ENCODE measurements at regions not wholly inside any gene's neighbourhood (a gene's known extent, or its start where the extent isn't known, plus 50 kb on each side); places are given as distances from the start of the nearest gene placed in this dataset.

DNA sequence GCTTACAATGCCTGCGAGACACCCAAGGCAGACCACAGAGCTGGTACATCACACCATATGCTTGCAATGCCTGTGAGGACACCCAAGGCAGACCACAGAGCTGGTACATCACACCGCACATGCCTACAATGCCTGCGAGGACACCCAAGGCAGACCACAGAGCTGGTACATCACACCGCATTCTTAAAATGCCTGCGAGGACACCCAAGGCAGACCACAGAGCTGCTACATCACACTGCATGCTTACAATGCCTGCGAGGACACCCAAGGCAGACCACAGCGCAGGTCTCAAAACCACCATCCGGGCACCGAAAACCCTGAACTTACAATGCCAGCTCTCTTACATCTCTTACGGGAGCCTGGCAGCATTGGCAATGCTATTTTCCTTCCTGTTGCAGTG lies 799.6 kb downstream of the GALR1 start:
- no peak for DNase-seq

DNA sequence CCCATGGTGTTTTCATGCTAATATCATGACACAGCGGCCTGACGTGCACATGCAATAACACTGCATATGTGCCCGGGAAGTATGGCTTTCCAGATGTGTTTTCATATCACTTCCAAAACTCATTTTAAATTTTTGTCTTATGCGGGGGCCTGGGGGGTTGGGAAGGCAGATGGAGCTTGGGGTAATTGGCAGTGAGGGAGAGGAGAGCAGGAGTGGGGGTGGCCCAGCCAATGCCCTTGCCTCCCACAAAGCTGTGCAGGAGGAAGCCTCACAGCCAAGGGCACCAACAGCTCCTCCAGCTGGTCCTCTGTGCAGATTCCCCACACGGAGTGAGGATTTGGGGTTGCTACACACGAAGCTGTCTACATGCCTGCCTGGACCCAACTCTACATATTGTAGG lies 805.2 kb downstream of the GALR1 start:
- no peak for DNase-seq

DNA sequence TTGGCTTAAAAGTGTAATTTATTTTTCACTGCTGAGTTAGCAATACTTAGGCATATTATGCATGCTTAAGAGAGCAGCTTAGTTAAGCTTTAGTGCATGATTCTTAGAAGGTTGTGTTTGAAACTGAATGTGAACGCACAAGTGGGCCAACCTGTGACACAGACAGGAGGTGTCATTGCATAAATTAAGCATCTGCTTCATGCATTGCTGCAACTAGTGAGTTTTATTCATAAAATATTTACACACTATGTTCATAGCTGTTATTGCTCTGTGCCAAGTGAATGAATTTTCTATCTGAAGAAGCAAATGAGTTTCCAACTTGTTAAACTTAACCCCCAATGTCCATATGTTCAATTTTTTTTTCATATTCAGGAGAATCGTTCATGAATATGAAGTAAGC lies 806.4 kb downstream of the GALR1 start:
- DNase-seq = no peak

DNA sequence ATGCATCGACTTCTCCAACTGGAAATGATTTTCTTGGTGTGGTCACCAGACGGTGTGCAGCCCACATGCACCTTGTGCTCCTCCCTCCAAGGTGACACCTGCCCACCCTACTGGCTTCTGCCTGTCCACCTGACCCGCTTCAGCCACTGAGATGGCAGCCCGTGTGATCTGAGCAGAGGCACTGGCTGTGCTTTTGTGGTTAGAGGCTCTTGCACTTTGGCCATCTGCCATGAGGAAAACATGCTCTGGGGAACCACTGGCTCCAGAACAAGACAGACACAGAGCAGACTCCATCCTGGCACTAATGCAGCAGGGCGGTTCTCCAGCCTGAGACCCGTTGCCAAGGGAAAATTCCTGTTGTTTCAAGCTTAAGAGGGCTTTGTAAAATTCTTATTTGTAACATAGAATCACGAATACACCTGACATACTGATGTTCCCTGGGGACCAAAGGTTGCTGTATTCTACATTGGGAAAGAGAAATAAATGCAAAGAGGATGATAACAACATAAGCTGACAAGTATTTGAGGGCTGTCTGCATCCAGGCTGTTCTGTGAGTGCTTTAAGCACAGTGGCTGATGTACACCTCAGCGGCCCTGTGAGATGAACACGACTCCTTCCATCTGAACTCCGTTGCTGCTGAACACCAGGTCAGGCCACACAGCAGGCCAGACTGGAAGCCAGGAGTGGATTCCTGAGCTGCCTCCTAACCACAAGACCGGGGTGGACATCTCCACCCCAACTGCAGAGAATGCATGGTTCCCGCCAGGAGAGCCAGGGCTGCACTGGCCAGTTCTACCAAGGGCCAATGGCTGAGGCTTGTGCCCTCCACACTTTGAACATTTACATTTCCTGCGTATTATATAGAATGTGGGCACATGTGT lies 820.4 kb downstream of the GALR1 start:
- DNase-seq = peak in 39 of 56 donors; percentile 2 to 66 (median 20)

DNA sequence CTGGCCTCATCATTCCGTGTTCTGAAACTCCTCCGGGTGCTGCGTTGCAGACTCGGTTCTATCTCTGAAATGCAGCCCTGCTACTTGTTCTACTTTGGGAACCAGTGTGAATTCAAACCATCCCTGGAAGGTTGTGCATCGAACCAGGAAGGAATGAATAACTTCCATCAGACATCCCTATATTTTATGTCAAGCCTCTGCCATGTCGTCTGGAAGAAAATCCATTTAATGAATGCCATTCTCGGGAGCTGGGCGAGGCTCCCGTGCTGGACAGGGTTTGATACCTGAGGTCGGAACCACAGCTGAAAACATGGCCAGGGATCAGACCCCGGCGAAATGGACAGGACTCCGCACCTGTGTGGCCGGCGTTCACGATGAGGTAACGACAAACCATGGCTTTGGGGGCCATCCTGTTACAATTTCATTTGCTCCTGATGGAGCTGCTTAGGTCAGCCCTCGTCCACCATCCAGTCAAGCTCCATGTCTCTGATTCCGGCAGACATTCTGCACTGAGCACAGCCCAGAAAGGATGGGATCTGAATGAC lies 821.6 kb downstream of the GALR1 start:
- DNase-seq = no peak

DNA sequence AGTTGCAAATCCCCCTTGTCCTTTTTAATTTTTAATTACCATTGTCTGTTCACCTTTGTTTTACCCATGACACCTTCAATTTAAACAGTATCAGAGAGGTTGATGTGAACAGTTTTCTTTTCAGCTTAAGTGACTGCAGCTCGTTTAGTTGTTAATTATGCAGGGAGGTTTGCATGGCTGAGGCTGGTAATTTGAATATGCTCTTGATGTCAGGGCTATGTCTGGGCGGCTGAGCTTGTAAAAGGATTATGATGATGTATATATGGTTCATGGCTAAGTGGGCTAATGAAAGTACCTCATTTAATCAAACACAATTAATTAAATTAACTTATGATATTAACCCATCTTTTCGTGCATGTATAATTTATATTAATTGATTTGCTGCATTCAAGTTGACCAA lies 822.1 kb downstream of the GALR1 start:
- DNase-seq = no peak

DNA sequence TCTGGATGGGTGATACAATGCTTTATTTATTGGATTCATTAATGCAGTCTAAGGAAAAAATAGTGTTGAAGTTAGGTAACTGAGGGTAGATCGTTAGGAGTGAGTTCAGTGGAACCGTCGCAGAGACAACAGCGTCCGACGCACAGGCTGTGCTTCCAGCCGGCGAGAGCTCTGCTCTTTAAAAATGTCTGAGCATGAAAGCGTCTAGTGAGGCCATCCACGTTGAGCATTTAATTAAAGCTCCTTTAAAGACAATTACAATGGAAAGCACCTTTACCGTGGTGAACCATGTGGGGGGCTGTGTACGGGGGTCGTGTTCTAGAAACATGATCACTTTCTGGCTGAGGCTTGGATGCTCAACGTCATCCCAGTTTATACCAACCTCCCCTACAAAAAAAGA lies 822.7 kb downstream of the GALR1 start:
- DNase-seq = no peak

DNA sequence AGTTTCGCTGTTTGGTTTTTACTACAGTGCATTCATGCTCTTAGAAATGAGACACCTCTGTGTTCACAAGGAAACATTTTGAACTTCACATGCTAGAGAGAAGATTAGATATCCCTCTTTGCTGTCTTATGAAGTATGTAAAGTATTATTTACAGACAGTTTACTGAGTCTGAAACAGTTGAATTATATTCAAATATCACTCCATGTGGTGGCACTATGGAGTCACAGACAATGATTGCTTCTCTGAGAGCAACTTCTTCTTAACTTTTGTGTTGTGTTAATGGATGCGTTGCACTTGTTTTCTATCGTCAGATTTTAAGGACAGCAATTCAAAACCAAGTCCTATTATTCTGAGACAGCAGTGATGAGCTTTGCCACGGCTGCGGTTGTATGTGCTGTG lies 823.6 kb downstream of the GALR1 start:
- DNase-seq = peak in 2 of 56 donors; percentile 8 to 27

DNA sequence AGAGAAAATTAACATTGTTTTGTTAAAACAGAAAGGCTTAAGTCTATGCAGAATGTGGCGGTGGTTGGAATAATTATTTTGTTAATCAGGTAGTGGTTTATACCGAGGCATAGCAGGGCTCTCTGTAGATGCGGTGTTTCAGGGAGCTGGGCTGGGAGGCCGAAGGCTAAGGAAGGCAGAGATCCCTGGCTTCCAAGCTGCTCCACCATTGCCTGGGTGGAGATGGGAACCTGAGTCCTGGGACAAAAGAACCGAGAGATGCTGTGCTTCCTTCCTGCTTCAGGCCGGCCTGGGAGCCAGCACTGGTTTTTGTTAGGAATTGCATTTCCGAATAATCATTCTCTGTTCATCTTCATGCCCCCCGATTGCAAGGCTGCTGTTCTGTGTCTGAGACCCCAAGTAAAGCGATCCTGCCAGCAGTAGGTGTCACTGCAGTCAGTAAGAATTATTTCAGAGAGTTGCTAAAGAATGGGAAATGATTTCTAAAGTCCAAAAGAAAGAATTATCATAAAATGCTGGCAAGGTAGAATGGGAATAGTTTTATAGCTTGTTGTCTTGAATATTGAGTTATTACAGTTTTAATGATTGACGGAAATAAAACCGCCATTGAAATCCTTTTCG lies 824.9 kb downstream of the GALR1 start:
- DNase-seq = no peak

DNA sequence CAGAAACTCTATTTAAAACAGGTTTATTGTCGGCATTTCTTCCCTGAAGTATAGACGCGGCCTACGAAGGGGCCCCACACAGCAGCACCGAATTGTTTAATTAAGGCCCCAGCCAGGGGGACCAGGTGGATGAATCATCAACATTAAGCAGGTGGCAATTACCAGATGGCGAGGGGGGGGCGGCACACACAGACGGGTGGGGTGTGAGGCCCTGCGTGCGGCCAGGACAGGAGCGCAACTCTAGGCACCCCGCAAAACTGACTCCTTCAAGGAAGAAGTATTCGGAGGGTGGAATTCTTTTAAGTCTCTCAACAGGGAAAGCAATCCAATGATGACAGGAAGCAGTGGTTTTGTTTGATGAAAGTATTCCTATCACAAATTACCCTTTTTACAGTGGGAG lies 830.4 kb downstream of the GALR1 start:
- no peak for DNase-seq

DNA sequence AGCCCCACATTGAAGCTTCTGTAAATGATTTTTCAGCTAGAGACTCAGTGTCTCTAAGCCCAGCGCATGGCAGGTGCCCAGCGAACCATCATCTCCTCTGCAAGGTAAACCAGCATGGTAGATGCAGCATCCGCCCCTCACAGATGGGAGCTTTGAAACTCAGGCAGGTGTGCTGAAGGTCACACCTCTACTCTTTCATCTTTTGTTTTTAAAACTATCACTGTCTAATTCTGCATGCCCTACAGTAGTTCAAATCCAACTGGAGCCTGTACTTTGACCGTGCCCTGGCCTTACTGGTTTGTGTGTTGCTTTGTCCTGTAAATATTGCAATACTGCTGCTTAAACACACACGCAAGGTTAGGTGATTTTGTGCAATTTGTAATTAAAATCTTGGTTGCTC lies 831.1 kb downstream of the GALR1 start:
- no peak for DNase-seq

DNA sequence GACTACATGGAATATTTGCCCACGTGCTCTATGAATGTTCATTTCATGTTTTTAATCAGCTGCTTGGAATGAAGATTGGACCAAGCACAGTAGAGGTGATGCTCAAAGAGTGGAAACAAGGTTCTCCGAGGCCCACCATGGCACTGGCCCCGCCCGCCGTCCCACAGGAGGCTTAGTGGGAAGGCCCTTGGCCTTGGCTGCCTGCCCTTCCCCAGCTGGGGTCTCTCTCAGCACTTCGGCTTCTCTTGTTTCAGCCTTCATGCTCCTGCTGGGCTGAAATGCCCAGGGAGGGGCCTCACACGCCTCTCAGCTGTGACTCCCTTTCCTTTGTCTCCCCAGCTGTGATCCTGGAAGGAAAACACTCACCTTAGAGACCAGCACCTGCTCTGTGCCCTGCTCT lies 833.2 kb downstream of the GALR1 start:
- no peak for DNase-seq

DNA sequence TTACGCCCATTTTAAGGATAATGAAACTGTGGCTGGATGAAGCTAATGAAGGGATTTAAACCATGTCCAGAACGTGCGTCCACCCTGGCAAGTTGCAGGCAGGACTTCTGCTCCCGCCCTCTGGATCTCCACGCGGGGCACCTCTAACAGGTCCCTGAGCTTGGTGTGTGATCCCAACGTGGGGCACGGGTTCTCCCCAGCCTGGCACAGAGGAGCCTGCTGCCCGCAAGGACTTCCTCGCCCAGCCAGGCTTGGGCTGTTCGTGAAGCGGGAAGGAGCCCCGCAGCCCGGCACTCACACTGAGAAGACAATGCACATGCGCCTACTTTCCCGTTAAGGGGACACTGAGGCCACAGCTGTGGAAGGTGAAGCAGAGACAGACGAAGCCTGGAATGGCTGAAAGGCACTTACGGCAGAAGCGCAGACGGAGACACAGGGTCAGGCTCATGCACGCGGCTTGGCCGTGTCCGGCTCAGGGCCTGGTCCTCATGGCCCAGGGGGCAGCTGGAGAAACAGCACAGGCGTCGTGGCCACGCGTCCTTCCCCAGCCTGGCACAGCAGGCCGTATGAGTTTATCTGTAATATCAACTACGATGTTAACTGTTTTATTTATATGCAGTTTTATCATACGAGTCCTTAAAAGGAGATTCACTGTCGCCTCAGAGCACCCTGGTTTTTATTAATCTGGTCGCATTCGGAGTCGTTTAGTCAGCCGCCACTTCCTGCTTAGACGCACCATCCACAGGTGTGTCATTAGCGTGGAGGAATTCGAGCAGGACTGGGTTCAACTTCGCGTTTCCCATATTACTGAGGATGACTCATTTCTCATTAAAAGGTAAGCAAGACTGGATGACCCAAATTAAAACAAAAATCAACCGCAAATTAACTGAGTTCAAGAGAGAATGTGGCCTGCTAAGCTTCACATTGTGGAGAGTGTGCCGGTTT lies 835.9 kb downstream of the GALR1 start:
- DNase-seq = no peak

DNA sequence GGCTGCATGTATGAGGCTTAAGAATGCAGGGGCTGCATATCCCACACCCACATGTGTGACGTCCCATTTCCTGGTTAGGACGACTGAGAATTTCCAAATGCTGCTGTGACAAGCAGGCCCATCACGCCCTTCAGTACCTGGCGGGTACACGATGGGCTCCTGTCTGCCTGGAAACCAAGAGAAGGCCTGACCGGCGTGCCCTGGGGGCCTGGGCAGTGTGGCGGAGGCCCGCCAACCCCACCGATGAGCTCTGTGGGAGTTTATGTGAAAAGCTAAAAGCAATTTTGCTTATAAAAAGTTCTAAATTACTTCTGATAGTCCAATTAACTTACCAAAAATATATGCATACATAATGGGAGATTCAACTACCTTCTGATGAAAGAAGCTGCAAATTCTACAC lies 837.3 kb downstream of the GALR1 start:
- DNase-seq = no peak

DNA sequence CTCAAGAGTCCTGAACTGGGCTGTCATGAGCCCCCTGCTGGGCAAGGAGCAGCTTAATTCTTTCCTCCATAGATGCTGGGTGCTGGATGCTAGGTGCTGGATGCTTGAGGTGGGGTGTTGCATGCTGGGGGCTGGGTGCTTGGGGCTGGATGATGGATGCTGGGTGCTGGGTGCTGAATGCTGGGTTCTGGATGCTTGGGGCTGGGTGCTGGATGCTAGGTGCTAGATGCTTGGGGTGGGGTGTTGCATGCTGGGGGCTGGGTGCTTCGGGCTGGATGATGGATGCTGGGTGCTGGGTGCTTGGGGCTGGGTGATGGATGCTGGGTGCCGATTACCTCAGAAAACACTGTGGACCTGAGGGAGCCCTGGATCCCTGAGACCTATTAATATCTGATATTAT lies 837.7 kb downstream of the GALR1 start:
- DNase-seq = no peak

DNA sequence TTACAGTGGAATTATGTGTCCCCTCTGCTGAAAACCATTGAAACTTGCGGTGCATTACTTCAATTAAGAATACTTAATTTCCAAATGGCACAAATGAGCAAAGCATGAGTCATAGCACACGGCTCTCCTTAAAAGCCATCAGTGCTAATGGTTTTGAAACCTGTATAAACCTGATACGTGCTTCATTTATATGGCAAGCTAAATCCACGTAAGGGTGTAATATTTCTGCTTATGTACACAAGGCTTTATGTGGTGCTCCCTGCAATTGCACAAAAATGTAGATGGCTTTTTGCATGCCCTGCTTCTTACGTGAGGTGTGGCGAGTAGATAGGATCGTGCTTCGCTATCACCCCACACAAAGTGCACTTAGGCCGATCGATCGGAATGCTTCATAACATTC lies 840.9 kb downstream of the GALR1 start:
- no peak for DNase-seq

DNA sequence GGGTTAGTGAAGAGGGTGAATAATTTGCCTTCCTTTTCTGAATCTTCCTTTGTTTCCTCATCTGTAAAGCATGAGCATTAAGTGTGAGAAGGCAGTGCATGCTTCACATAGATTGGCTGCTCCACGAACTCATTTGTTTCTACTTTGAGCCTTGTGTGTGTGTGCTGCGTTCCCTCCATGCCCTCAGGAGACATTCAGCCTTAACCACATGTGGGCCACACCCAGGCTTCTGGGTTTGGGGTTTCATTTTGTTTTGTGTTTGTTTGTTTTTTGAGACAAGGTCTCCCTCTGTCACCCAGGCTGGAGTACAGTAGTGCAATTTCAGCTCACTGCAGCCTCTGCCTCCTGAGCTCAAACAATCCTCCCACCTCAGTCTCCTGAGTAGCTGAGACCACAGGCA lies 843.3 kb downstream of the GALR1 start:
- no peak for DNase-seq

DNA sequence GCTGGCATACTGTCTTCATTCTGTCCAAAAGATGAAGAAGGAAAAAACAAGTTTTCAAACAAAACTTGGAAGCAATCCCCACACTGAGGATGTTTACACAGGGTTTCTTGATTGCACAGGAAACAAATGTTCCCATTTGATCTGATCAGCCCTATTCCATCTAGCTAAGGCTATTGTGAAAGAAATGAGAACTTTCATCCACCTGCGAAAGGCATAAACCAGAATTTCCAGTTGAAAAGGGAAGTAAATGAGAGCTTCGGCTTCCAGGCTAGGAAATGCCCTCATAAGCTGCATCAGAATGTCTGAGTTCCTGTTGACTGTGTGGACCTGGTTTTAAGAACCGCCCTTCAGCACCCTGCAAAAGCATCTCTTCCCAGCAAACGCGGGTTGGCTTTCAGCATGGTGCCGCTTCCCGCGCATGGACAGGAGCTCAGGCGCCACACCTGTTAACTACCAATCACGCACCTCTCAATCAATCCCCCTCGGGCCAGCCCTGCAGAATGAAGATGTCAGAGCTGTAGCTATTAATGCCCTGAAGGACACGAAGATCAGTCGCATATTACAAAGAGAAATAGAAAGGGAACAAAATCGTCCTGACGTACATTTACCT lies 850.4 kb downstream of the GALR1 start:
- no peak for DNase-seq

DNA sequence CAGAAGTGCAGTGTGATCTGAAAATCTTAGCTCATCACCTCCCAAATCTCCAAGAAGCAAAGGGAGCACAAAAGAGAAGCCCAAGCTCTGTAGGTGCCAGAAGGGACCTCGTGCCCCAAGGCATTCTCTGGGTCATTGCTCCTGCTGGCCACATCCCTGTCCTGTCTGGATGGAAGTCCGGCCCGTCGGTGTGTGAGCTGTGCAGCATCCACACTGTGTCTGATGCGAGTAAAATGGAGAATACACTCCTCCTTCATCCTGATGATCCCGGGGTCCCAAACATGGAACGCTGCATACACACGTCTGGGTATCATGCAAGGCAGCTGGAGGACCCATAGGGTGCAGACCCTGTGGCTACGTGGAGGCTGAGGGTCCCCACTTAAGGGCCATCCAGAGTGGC lies 851.4 kb downstream of the GALR1 start:
- DNase-seq = no peak

DNA sequence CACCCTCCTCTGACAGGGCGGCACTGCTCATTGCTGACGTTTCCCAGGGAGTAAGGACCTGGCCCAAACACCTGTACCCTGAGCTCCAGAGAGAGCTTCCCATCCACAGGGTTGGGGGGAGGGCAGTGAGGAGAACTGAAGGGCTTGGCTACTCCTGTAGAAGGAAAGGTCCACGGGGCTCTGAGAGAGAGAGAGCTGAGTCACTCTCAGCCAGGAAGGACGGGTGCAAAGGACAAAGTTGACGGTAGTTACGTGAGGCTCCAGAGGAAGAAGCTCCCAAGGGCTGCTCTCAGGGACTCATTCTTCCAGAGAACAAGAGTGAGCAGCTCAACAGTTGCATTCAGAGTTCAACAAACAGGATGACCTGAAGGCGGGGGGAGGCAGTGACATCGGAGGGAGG lies 852.5 kb downstream of the GALR1 start:
- no peak for DNase-seq

DNA sequence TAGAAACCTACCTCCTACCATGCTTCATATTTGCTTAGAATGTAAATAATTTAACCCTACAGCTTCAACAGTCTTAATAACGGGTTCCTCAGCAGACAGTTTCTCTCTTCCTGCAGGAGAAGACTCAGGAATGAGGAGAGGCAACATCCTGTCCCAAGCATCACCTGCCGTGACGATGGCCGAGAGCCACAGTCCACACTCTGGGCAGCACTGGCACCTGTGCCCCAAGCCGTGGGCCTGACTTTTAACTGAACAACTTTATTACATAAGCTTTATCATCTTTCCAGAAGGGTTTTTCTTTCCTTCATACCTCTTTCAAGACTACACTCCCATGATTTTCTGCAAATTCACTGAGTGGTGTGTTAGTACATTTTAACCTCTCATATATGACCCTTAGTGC lies 856.0 kb downstream of the GALR1 start:
- DNase-seq = no peak
